ENCODE measurements at regions not wholly inside any gene's neighbourhood (a gene's known extent, or its start where the extent isn't known, plus 50 kb on each side); places are given as distances from the start of the nearest gene placed in this dataset.

GRCh38 chr4:156362581-156362980 is 408.9 kb upstream of the CTSO start:
- no peak for TF ChIP-seq POLR2AphosphoS5 (IDR thresholded peaks at IDR 0.05)
- no peak for TF ChIP-seq CTCF (IDR thresholded peaks at IDR 0.05)
- TF ChIP-seq POLR2A (IDR thresholded peaks at IDR 0.05): no peak

All from prostate gland (tissue), 2 donors.